GM23338 (cell line): ENCODE measurements at regions not wholly inside any gene's neighbourhood (a gene's known extent, or its start where the extent isn't known, plus 50 kb on each side); places are given as distances from the start of the nearest gene placed in this dataset.

Experiments
- EZH2 ChIP-seq: fragments of 200-600 bp; sonication (generic); IDR thresholded peaks from one replicate; pipeline ENCODE4 v1.8.0; 2017; ENCODE audit warnings: antibody characterized with exemption, mild to moderate bottlenecking, low read depth; ENCODE audit not compliant: unreplicated experiment
- TF ChIP-seq, protein P1 (sequence below), 2 experiments: fragments of 200-600 bp in 1 of 2; sonication (generic) in 1 of 2; conservative IDR thresholded peaks; 2 replicates each; pipeline versions ENCODE4 v1.5.1 to v1.6.1; 2016 to 2017; ENCODE audit warnings: antibody characterized with exemption in 2 of 2, low read depth in 2 of 2, mild to moderate bottlenecking in 2 of 2, moderate library complexity in 1 of 2
- TF ChIP-seq, protein P2 (sequence below): IDR thresholded peaks from 2 replicates; pipeline ENCODE4 v1.6.1; 2016; ENCODE audit warnings: antibody characterized with exemption

DNA sequence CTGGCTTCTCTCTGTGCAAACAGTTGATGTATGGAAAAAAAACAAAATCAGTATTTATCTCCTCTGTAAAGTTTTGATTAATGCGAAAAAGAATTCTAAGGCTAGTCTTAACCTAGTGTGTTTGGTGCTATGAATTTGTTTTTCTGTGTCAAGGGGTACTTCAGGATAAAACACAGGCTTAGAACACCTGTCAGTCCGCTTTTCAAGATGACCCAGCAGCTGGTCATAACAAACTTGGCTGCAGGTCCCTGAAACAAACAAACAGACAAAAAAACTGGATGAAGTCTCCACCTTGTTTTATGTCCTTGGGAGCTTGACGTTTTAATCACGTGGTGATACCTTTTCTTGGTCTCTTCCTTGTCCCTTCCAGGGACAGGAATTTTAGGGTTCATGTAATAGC lies 689.3 kb downstream of the UQCRFS1 start:
- TF ChIP-seq, protein P1, sequence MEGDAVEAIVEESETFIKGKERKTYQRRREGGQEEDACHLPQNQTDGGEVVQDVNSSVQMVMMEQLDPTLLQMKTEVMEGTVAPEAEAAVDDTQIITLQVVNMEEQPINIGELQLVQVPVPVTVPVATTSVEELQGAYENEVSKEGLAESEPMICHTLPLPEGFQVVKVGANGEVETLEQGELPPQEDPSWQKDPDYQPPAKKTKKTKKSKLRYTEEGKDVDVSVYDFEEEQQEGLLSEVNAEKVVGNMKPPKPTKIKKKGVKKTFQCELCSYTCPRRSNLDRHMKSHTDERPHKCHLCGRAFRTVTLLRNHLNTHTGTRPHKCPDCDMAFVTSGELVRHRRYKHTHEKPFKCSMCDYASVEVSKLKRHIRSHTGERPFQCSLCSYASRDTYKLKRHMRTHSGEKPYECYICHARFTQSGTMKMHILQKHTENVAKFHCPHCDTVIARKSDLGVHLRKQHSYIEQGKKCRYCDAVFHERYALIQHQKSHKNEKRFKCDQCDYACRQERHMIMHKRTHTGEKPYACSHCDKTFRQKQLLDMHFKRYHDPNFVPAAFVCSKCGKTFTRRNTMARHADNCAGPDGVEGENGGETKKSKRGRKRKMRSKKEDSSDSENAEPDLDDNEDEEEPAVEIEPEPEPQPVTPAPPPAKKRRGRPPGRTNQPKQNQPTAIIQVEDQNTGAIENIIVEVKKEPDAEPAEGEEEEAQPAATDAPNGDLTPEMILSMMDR (conservative IDR thresholded peaks at IDR 0.05; ENCODE audit: low read depth in 2 of 2) = no peak
- no peak for TF ChIP-seq EZH2
- TF ChIP-seq, protein P2, sequence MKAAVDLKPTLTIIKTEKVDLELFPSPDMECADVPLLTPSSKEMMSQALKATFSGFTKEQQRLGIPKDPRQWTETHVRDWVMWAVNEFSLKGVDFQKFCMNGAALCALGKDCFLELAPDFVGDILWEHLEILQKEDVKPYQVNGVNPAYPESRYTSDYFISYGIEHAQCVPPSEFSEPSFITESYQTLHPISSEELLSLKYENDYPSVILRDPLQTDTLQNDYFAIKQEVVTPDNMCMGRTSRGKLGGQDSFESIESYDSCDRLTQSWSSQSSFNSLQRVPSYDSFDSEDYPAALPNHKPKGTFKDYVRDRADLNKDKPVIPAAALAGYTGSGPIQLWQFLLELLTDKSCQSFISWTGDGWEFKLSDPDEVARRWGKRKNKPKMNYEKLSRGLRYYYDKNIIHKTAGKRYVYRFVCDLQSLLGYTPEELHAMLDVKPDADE = no peak
